ENCODE measurements at regions not wholly inside any gene's neighbourhood (a gene's known extent, or its start where the extent isn't known, plus 50 kb on each side); places are given as distances from the start of the nearest gene placed in this dataset.
"Not testable (repeated sequence)": the region's sequence is repeated elsewhere in the genome, so short reads cannot be mapped to it uniquely, and the experiment has no call there.

DNA sequence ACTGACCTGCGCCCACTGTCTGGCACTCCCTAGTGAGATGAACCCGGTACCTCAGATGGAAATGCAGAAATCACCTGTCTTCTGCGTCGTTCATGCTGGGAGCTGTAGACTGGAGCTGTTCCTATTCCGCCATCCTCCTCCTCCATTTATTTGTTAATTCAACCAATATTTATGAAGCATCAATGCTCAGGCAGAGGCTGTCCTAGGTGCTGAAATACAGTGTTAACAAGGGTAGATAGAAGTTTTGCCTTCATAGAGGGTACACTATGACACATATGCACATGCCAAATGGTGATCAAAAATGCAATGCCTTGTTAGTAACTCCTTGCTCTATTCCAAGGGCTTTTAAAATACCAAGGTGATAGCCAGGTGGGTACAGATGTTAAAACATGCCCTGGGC, 166.0 kb upstream of the CCL2 start:
- not testable (repeated sequence) for DNase-seq (ENCODE audit: low read depth)

- no peak for DNase-seq (ENCODE audit: low read depth)
Observed at GRCh38 chr17:34090593-34090992, 164.5 kb upstream of the CCL2 start.

- no peak for DNase-seq (ENCODE audit: low read depth)
Observed at GRCh38 chr17:34091975-34092374, 163.1 kb upstream of the CCL2 start.

GRCh38 chr17:34095106-34095505, 160.0 kb upstream of the CCL2 start:
- no peak for DNase-seq (ENCODE audit: low read depth)

- no peak for DNase-seq (ENCODE audit: low read depth)
Observed at GRCh38 chr17:34098699-34099098, 156.4 kb upstream of the CCL2 start.

DNA sequence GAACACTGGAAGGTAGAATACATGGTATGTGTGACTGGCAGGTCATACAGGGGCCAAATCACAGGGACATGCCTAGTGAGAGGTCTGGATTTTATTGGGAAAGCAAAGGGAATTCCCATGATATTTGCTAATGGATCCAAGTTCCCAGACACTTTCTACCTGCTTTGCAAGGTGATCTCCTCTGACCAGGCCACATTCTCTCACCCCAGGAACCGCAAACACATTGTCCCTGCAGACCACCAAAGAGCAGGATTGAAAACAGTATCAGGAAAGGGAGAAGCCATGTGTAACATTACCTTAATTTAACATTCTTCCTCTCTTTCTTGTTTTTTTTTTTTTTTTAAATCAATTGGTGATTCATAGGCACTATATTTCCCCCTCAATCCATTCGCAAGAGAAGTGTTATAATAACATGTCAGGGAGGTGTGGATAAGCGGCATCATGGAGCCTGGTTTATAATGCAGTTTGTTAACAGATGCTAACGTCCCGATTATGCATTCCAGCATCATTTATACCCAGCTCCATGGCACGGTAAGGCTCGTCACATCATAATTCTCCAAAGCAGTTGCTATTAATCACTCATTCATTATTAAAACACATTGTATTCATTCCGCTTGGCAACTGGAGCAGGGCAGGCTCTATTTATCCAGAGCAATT, 155.1 kb upstream of the CCL2 start:
- no peak for DNase-seq (ENCODE audit: low read depth)

DNA sequence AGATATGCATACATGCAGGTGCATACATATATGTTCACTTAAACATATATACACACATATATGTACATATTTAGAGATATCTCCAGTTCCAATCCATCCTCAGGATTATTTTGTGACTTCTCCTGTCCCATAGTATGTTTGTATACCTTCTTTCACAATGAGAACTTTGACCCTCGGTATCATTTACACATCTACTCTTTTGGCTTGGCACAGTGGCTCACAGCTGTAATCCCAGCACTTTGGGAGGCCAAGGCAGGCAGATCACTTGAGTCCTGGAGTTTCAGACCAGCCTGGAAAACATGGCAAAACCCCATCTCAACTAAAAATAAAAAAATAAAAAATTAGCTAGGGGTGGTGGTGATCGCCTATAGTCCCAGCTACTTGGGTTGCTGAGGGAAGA, 148.1 kb upstream of the CCL2 start:
- no peak for DNase-seq (ENCODE audit: low read depth)

DNA sequence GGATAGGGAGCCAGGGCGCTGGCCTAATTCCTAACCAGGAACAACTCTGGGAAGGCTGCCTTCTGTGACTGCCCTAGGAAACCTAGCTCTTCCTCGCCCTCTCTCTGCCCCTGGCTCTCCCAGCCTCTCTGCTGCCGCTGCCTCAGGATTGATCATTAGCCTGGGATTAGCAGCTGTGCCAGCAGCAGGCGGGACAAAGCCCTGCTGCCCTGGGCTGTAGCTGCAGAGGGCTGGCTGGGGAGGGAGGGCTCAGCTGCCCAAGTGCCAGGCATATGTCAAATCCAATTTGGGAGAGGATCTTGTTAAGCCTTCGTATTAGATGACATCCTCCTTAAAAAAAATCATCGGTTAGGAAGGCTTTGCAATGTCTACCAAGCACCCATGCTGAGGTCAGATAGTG, 144.8 kb upstream of the CCL2 start:
- no peak for DNase-seq (ENCODE audit: low read depth)

GRCh38 chr17:34113089-34113488, 142.0 kb upstream of the CCL2 start:
- DNase-seq (ENCODE audit: low read depth), result no peak

DNA sequence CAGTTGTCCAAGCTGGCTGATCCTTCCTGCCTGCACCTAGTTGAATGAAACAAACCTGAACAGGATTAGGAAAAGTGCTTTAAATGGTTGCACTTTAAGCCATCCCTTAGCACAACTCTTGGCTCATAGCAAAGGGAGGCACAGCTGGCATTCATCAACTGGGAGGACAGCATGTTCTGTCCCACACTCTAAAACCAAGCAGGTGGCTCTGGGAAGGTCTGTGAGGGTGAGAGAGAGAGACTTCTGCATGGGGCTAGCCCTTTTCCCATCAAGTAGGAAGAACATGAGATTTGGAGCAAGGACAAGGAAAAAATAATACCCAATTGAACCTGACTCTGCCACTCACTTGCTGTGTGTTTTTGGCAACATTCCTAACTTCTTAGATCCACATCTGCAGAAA, 140.9 kb upstream of the CCL2 start:
- no peak for DNase-seq (ENCODE audit: low read depth)

DNA sequence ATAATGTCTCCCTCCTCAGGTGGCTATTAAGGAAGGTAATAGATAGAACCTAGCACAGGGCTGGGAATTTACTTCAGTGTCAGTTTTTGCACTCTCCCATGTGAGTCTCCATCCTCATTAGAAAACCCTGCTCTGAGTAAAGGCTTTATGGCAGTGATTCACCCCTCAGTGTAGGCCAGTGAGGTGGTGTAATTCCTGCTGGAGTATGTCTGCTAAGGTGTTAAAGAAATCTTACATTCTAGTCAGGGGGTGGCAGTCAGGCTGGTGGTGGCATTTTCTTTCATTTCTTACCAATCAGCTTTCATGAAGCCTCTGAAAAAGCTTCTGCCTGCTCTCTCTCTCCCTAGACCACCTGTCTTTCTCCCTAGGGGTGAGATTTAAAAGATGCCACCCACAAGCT, 138.8 kb upstream of the CCL2 start:
- DNase-seq (ENCODE audit: low read depth), result no peak

- no peak for DNase-seq (ENCODE audit: low read depth)
Observed at GRCh38 chr17:34117332-34117731, 137.8 kb upstream of the CCL2 start.

- no peak for DNase-seq (ENCODE audit: low read depth)
Observed at GRCh38 chr17:34117811-34118210, 137.3 kb upstream of the CCL2 start.

DNA sequence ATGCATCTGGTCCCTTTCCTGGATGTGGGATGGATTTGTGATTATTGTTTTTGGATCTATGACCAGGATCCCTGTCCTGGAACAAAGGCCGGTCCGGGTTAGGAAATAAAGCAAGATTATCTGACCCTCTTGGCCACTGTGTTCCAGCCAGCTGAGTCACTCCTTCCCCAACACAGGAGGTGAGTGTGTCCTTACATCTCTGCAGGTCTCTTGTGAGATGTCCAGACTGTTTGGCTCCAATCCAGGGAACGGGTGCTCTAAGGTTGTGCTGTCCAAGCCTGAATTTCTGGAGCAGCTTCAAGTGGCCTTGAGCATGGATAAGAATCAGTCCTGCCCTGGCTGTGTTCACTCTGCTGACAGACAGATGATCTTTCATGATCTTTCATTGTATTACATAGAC, 136.5 kb upstream of the CCL2 start:
- DNase-seq (ENCODE audit: low read depth), result no peak

- DNase-seq (ENCODE audit: low read depth), result no peak
Observed at GRCh38 chr17:34121311-34121710, 133.8 kb upstream of the CCL2 start.

- DNase-seq (ENCODE audit: low read depth), result no peak
Observed at GRCh38 chr17:34122515-34122914, 132.6 kb upstream of the CCL2 start.

- DNase-seq (ENCODE audit: low read depth), result no peak
Observed at GRCh38 chr17:34125010-34125409, 130.1 kb upstream of the CCL2 start.

DNA sequence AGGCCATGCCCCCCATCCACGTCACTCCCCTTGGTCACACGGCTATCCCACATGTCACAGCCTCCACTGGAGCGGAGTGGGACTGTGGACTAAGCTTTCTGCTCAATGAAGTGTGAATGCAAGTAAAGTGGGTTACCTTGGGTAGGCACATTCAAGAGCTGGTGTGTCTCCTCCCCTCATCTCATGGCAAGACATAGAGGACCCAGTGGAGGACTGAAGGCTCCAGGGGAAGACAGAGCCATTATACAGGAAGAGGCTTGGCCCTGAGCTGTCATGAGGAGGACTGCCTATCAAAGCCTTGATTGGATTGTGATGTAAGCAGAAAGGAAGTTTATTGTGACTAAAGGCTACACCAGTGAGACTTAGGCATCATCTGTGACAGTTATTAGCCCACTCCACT, 129.2 kb upstream of the CCL2 start:
- no peak for DNase-seq (ENCODE audit: low read depth)

DNA sequence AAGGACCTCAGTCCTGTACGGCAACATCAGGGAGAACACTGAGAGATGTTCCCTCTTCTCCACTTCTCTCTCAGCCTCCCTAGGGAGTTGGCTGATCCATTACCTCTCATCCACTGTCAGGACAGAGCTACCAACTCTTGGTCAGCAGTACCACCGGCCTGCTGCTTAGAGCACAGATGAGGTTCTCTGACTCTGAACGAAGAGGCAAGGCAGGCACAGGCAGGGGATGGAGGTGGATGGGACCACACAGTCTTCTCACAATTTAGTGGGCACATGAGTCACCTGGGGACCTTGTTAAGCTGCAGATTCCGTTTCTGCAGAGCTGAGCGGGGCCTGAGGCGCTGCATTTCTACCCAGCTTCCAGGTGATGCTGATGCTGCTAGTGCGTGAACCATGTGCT, 128.6 kb upstream of the CCL2 start:
- no peak for DNase-seq (ENCODE audit: low read depth)

DNA sequence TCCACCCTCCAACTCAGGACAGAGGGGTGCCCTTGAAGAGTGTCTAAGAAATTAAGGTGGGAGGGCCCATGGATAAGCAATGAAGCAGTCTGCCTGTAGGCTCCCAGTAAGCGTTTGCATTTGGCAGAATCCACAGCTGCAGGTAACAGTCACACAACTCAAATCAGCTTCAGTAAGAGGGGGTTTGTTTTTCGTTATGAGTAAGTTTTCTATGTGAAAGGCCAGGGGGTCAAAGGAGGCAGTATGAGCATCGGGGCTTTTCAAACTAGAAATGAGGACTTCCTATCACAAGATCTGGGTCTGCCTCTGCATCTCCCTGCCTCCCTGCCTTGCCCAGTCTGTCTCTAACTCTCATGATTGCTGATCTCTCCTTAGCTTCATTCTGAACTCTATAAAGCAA, 128.1 kb upstream of the CCL2 start:
- DNase-seq (ENCODE audit: low read depth), result no peak

GRCh38 chr17:34130544-34130943, 124.5 kb upstream of the CCL2 start:
- DNase-seq (ENCODE audit: low read depth), result no peak

GRCh38 chr17:34131386-34131785, 123.7 kb upstream of the CCL2 start:
- DNase-seq (ENCODE audit: low read depth), result no peak

GRCh38 chr17:34133350-34133749, 121.7 kb upstream of the CCL2 start:
- no peak for DNase-seq (ENCODE audit: low read depth)

DNA sequence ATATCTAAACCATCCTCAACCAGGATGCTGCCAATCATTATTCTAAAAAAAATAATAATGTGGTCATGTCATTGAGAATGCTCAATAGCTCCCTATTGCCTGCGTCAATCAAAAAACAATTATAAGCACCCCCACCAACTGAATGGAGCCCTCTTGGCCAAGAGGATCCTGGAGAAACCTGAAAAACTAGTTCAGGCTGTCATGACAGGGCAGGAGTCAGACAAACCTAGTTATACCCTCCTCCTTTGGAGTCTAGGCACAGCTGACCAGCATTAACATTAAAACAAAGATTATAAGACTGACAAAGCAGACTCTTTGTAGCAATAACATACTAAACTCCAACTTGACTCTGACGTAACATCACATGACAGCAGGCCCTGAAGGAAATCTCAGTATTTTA, 119.2 kb upstream of the CCL2 start:
- no peak for DNase-seq (ENCODE audit: low read depth)

DNA sequence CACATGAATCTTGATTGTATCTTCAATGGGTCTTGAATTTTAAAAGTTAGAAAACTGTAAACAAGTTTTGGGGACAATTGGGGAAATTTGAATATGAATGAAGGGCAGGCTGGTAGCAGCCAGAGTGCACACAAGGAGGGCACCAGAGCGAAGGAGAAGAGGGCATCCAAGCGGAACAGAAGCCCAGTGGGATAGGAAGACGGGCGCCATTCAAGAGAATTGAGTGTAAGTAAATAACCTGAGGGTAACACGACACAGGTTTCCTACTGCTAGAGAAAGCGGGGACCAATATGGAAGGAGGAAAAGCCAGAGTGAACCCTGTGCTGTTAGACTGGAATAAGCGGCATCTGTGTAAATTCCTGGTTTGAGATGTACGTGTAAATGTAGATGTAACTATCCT, 115.1 kb upstream of the CCL2 start:
- DNase-seq (ENCODE audit: low read depth), result no peak

All from activated T-cell treated with anti-CD3 and anti-CD28 coated beads for 1 hour (primary cell).